GM12872 (cell line): ENCODE measurements at regions not wholly inside any gene's neighbourhood (a gene's known extent, or its start where the extent isn't known, plus 50 kb on each side); places are given as distances from the start of the nearest gene placed in this dataset.

ENCODE experiments used
- TF ChIP-seq, protein P1 (sequence below): IDR thresholded peaks from 3 replicates; pipeline ENCODE4 v1.5.1; 2011; ENCODE audit warnings: low read depth, mild to moderate bottlenecking, low read length, moderate library complexity; ENCODE audit not compliant: insufficient read depth

GRCh38 chr3:182007441-182007840 lies 295.7 kb downstream of the SOX2 start:
- TF ChIP-seq, protein P1, sequence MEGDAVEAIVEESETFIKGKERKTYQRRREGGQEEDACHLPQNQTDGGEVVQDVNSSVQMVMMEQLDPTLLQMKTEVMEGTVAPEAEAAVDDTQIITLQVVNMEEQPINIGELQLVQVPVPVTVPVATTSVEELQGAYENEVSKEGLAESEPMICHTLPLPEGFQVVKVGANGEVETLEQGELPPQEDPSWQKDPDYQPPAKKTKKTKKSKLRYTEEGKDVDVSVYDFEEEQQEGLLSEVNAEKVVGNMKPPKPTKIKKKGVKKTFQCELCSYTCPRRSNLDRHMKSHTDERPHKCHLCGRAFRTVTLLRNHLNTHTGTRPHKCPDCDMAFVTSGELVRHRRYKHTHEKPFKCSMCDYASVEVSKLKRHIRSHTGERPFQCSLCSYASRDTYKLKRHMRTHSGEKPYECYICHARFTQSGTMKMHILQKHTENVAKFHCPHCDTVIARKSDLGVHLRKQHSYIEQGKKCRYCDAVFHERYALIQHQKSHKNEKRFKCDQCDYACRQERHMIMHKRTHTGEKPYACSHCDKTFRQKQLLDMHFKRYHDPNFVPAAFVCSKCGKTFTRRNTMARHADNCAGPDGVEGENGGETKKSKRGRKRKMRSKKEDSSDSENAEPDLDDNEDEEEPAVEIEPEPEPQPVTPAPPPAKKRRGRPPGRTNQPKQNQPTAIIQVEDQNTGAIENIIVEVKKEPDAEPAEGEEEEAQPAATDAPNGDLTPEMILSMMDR, result no peak

GRCh38 chr3:182018361-182018760 lies 306.6 kb downstream of the SOX2 start:
- TF ChIP-seq, protein P1, result no peak

GRCh38 chr3:182019926-182020325 lies 308.2 kb downstream of the SOX2 start:
- TF ChIP-seq, protein P1, result no peak

GRCh38 chr3:182023843-182024242 lies 312.1 kb downstream of the SOX2 start:
- TF ChIP-seq, protein P1, result no peak

DNA sequence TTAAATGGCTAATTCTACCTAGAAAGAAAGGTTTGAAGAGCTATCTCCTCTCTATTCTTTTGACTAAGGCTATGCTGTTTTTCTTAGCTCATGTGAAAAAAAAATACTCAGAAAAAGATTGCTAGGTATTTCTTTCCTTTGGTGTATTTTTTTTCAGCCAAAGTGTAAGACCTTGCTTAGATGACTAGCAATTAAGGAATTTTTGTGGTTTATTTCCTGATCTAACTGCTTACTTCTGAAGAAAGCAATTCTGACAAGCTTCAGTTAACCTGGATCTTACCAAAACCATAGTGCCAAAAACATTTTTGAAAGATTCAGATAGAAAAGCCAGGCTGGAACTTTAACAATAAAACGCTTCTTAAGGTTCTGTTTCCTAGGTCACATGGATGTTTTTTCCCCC lies 315.6 kb downstream of the SOX2 start:
- TF ChIP-seq, protein P1, result no peak

GRCh38 chr3:182028081-182028480 lies 316.4 kb downstream of the SOX2 start:
- TF ChIP-seq, protein P1, result no peak

DNA sequence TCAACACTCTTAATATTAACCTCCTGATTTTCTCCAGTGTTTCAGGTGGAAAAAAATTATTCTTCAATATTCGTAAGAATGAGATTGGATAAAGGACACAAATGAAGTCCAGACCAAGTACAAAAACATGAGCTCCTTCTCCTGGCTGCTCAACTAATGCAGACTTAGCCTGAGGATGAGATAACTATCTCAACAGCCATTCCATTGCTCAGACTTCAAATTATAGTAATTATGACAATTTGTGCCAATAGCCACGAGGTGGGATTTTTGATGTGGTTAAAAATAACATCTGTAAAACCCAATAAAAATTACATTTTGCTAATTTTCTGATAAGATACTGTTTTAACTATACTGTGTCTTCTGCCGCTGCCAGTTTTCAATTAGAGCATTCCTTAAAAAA lies 323.6 kb downstream of the SOX2 start:
- TF ChIP-seq, protein P1, result no peak

GRCh38 chr3:182036382-182036781 lies 324.7 kb downstream of the SOX2 start:
- TF ChIP-seq, protein P1, result no peak
